K562 (cell line): ENCODE measurements at regions not wholly inside any gene's neighbourhood (a gene's known extent, or its start where the extent isn't known, plus 50 kb on each side); places are given as distances from the start of the nearest gene placed in this dataset.

Experiments
- FOS ChIP-seq: IDR thresholded peaks from 3 replicates; pipeline ENCODE4 v1.6.1; 2011; ENCODE audit not compliant: insufficient read length; ENCODE audit errors: extremely low read depth
- GTF2A2 ChIP-seq: IDR thresholded peaks from 2 replicates; pipeline ENCODE4 v1.6.1; 2016; ENCODE audit warnings: mild to moderate bottlenecking, missing genetic modification characterization, missing compliant biosample characterization
- HDAC1 ChIP-seq, 2 experiments: fragments of 450-650 bp; IDR thresholded peaks; 2 replicates each; pipeline ENCODE4 v1.6.1; 2016 to 2017; ENCODE audit warnings: inconsistent platforms in 1 of 2, mild to moderate bottlenecking in 1 of 2, moderate library complexity in 1 of 2
- HDAC3 ChIP-seq: fragments of 450-650 bp; IDR thresholded peaks from 2 replicates; pipeline ENCODE4 v1.6.1; 2018; ENCODE audit warnings: borderline replicate concordance, mild to moderate bottlenecking, moderate library complexity; ENCODE audit not compliant: partially characterized antibody
- HDAC8 ChIP-seq: fragments of 450-650 bp; IDR thresholded peaks from 2 replicates; pipeline ENCODE4 v1.6.1; 2016; ENCODE audit warnings: mild to moderate bottlenecking, missing genetic modification characterization, moderate library complexity, missing compliant biosample characterization
- HOXB6 ChIP-seq: fragments of 250-450 bp; sonication (Bioruptor Pico); IDR thresholded peaks from 2 replicates; pipeline ENCODE4 v1.5.1; 2022; ENCODE audit warnings: mild to moderate bottlenecking, borderline replicate concordance
- KDM5B ChIP-seq: fragments of 200-600 bp; sonication (generic); IDR thresholded peaks from 2 replicates; pipeline ENCODE4 v1.6.1; 2012; ENCODE audit warnings: low read depth, mild to moderate bottlenecking, moderate library complexity, low read length, control low read depth, inconsistent platforms; ENCODE audit not compliant: insufficient replicate concordance
- KLF16 ChIP-seq: IDR thresholded peaks from 2 replicates; pipeline ENCODE4 v1.6.1; 2016; ENCODE audit warnings: antibody characterized with exemption
- SMAD4 ChIP-seq: fragments of 250-450 bp; sonication (Bioruptor Pico); conservative IDR thresholded peaks from 2 replicates; pipeline ENCODE4 v1.8.0; 2021; ENCODE audit warnings: inconsistent platforms, mild to moderate bottlenecking, moderate library complexity
- TRIM24 ChIP-seq, 2 experiments: fragments of 450-650 bp; IDR thresholded peaks; 2 replicates each; pipeline ENCODE4 v1.6.1; 2016
- ZBTB5 ChIP-seq: fragments of 450-650 bp; IDR thresholded peaks from 2 replicates; pipeline ENCODE4 v1.6.1; 2017; ENCODE audit warnings: antibody characterized with exemption
- ZKSCAN3 ChIP-seq: fragments of 250-450 bp; sonication (Bioruptor Pico); IDR thresholded peaks from 2 replicates; pipeline ENCODE4 v1.4.0; 2020
- ZNF583 ChIP-seq: fragments of 250-450 bp; sonication (Bioruptor Pico); IDR thresholded peaks from 2 replicates; pipeline ENCODE4 v1.4.0; 2020
- TF ChIP-seq, protein P1 (sequence below), 2 experiments: fragments of 450-650 bp in 1 of 2; sonication (generic) in 1 of 2; formaldehyde crosslinking in 1 of 2; IDR thresholded peaks in 1 of 2; conservative IDR thresholded peaks in 1 of 2; 2 replicates each; pipeline versions ENCODE4 v1.6.1 to v1.8.1; 2016 to 2023; ENCODE audit warnings: mild to moderate bottlenecking in 2 of 2, moderate library complexity in 2 of 2, inconsistent platforms in 1 of 2, missing genetic modification reagents in 1 of 2
- TF ChIP-seq, protein P2 (sequence below): sonication (generic); formaldehyde crosslinking; IDR thresholded peaks from 2 replicates; pipeline ENCODE4 v1.8.1; 2022; ENCODE audit warnings: missing genetic modification reagents
- TF ChIP-seq, protein P3 (sequence below): fragments of 450-650 bp; formaldehyde crosslinking; IDR thresholded peaks from 2 replicates; pipeline ENCODE4 v1.4.0; 2022; ENCODE audit warnings: mild to moderate bottlenecking, moderate library complexity
- TF ChIP-seq, protein P4 (sequence below), 2 experiments: fragments of 450-650 bp; IDR thresholded peaks; 2 replicates each; pipeline ENCODE4 v1.6.1; 2018; ENCODE audit warnings: mild to moderate bottlenecking in 2 of 2, low read depth in 1 of 2; ENCODE audit not compliant: partially characterized antibody in 2 of 2

GRCh38 chr10:83921984-83922860, 217.1 kb upstream of the GHITM start (continued):
- TF ChIP-seq GTF2A2 (tag) (0 out of 2 replicates have a peak, but pooled peaks have one; percentile 52), ZBTB5 (no peak), HDAC3 (no peak), HDAC1 (IDR thresholded peaks at IDR 0.05) (no peak), KDM5B (no peak), SMAD4 (peak; percentile 52), KLF16 (no peak), FOS (no peak), ZKSCAN3 (CRISPR knock-in tag) (no peak), HDAC8 (tag) (0 out of 2 replicates have a peak, but pooled peaks have one; percentile 13), TRIM24 (IDR thresholded peaks at IDR 0.05) (peak; percentile 43 to 79; a peak in 1 of 4 replicates), ZNF583 (CRISPR knock-in tag) (peak; percentile 32; the same call in 1 of the 2 replicates), HOXB6 (no peak)
- TF ChIP-seq, protein P1, sequence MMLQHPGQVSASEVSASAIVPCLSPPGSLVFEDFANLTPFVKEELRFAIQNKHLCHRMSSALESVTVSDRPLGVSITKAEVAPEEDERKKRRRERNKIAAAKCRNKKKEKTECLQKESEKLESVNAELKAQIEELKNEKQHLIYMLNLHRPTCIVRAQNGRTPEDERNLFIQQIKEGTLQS (IDR thresholded peaks at IDR 0.05) = peak; percentile 80
- TF ChIP-seq, protein P1 (CRISPR knock-in tag; conservative IDR thresholded peaks at IDR 0.05) = no peak
- TF ChIP-seq, protein P2, sequence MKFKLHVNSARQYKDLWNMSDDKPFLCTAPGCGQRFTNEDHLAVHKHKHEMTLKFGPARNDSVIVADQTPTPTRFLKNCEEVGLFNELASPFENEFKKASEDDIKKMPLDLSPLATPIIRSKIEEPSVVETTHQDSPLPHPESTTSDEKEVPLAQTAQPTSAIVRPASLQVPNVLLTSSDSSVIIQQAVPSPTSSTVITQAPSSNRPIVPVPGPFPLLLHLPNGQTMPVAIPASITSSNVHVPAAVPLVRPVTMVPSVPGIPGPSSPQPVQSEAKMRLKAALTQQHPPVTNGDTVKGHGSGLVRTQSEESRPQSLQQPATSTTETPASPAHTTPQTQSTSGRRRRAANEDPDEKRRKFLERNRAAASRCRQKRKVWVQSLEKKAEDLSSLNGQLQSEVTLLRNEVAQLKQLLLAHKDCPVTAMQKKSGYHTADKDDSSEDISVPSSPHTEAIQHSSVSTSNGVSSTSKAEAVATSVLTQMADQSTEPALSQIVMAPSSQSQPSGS = no peak
- TF ChIP-seq, protein P3, sequence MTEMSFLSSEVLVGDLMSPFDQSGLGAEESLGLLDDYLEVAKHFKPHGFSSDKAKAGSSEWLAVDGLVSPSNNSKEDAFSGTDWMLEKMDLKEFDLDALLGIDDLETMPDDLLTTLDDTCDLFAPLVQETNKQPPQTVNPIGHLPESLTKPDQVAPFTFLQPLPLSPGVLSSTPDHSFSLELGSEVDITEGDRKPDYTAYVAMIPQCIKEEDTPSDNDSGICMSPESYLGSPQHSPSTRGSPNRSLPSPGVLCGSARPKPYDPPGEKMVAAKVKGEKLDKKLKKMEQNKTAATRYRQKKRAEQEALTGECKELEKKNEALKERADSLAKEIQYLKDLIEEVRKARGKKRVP (CRISPR knock-in tag) = peak; percentile 93
- TF ChIP-seq, protein P4, sequence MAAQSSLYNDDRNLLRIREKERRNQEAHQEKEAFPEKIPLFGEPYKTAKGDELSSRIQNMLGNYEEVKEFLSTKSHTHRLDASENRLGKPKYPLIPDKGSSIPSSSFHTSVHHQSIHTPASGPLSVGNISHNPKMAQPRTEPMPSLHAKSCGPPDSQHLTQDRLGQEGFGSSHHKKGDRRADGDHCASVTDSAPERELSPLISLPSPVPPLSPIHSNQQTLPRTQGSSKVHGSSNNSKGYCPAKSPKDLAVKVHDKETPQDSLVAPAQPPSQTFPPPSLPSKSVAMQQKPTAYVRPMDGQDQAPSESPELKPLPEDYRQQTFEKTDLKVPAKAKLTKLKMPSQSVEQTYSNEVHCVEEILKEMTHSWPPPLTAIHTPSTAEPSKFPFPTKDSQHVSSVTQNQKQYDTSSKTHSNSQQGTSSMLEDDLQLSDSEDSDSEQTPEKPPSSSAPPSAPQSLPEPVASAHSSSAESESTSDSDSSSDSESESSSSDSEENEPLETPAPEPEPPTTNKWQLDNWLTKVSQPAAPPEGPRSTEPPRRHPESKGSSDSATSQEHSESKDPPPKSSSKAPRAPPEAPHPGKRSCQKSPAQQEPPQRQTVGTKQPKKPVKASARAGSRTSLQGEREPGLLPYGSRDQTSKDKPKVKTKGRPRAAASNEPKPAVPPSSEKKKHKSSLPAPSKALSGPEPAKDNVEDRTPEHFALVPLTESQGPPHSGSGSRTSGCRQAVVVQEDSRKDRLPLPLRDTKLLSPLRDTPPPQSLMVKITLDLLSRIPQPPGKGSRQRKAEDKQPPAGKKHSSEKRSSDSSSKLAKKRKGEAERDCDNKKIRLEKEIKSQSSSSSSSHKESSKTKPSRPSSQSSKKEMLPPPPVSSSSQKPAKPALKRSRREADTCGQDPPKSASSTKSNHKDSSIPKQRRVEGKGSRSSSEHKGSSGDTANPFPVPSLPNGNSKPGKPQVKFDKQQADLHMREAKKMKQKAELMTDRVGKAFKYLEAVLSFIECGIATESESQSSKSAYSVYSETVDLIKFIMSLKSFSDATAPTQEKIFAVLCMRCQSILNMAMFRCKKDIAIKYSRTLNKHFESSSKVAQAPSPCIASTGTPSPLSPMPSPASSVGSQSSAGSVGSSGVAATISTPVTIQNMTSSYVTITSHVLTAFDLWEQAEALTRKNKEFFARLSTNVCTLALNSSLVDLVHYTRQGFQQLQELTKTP (IDR thresholded peaks at IDR 0.05; ENCODE audit: low read depth in 1 of 2, partially characterized antibody in 2 of 2) = no peak
